Heart left ventricle (tissue), 16 donors: ENCODE measurements at regions not wholly inside any gene's neighbourhood (a gene's known extent, or its start where the extent isn't known, plus 50 kb on each side); places are given as distances from the start of the nearest gene placed in this dataset.

Experiments used
- ATAC-seq, 4 donors: fragments of 200-7000 bp; cut with Tn5 transposase; one replicate each; pipeline ENCODE4 v1.9.1; 2020 to 2022; ENCODE audit warnings: moderate library complexity in 4 of 4, mild to moderate bottlenecking in 3 of 4, moderate number of reproducible peaks in 1 of 4
- DNase-seq, 5 donors: peaks; one replicate each; pipeline ENCODE4 v3.0.0-alpha.2; 2020
- H3K27ac ChIP-seq, 12 donors: fragments of 200-600 bp; sonication (generic) in 4 of 12; one replicate each; pipeline versions ENCODE4 v1.5.0 to v1.8.0; 2016 to 2022; ENCODE audit warnings: mild to moderate bottlenecking in 2 of 12
- H3K27me3 ChIP-seq, 9 donors: fragments of 200-600 bp; sonication (generic) in 2 of 9; one replicate each; pipeline versions ENCODE4 v1.5.1 to v1.8.0; 2016 to 2022; ENCODE audit warnings: mild to moderate bottlenecking in 3 of 9
- H3K36me3 ChIP-seq, 9 donors: fragments of 200-600 bp; sonication (generic) in 2 of 9; one replicate each; pipeline versions ENCODE4 v1.5.0 to v1.8.0; 2018 to 2022; ENCODE audit warnings: mild to moderate bottlenecking in 2 of 9
- H3K4me1 ChIP-seq, 12 donors: fragments of 200-600 bp; sonication (generic) in 4 of 12; one replicate each; pipeline versions ENCODE4 v1.5.0 to v1.8.0; 2016 to 2022; ENCODE audit warnings: mild to moderate bottlenecking in 3 of 12
- H3K4me3 ChIP-seq, 12 donors: fragments of 200-600 bp; sonication (generic) in 4 of 12; one replicate each; pipeline versions ENCODE4 v1.5.0 to v1.8.0; 2017 to 2022; ENCODE audit warnings: mild to moderate bottlenecking in 9 of 12, moderate library complexity in 4 of 12
- H3K9me3 ChIP-seq, 12 donors: fragments of 200-600 bp; sonication (generic) in 4 of 12; one replicate each; pipeline versions ENCODE4 v1.5.0 to v1.8.0; 2016 to 2022; ENCODE audit warnings: mild to moderate bottlenecking in 1 of 12
- CTCF ChIP-seq, 12 donors: fragments of 200-600 bp; sonication (generic) in 4 of 12; IDR thresholded peaks; one replicate each; pipeline versions ENCODE4 v1.5.0 to v1.8.0; 2018 to 2022; ENCODE audit warnings: antibody characterized with exemption in 12 of 12, mild to moderate bottlenecking in 5 of 12
- POLR2A ChIP-seq, 2 donors: fragments of 450-650 bp; IDR thresholded peaks; one replicate each; pipeline ENCODE4 v1.6.1; 2017; ENCODE audit warnings: antibody characterized with exemption in 2 of 2, mild to moderate bottlenecking in 2 of 2, moderate library complexity in 2 of 2
- WGBS, 4 donors: extraction: QIAGEN DNeasy Blood & Tissue Kit in 2 of 4; methylation state at CpG; one replicate each; pipeline versions ENCODE4 v1.1.5 to v1.1.7; 2013 to 2018; 5-methylcytosine and 5-hydroxymethylcytosine counted together
- intact Hi-C, 10 donors: fragments of 100-400 bp; cut with DNase I; formaldehyde crosslinking; loops; one replicate each; pipeline versions ENCODE4 v1.11.1 to v1.14.2; 2022
- donor health status: ischemic (EF 13 %, LVEDD 7.1; RV severe dilation, severe dysfunction).
- donor health status: healthy with polysubstance abuse.
- donor health status: DM: no; HTN: yes; CAD: no.
- donor health status: DM: no; HTN: no; CAD: no.
- donor health status: ischemic (EF 25% LVEDD 6.9; RV normal size, moderate dysfunction).
- donor health status: ischemic (EF 25% LVEDD 5.7; RV mildly dilated, moderate dysfunction).
- donor health status: healthy.
- donor health status: DM: yes; HTN: yes; CAD: no.
- donor health status: ischemic (EF 35%, LVEDD 5.7; RV mildly dilated, moderate dysfunction).
- donor health status: nonischemic (EF 11% LVEDD 7.7; RV severe dilation, severe dysfunction).
- donor health status: DM: yes; HTN: yes; CAD: no.
- donor health status: PGD.
- donor health status: ischemic (EF 29% LVEDD 5.4; RV normal size, mild dysfunction).
- donor health status: nonischemic (EF 23%, LVEDD 6.1; RV moderate dilation, normal function).

DNA sequence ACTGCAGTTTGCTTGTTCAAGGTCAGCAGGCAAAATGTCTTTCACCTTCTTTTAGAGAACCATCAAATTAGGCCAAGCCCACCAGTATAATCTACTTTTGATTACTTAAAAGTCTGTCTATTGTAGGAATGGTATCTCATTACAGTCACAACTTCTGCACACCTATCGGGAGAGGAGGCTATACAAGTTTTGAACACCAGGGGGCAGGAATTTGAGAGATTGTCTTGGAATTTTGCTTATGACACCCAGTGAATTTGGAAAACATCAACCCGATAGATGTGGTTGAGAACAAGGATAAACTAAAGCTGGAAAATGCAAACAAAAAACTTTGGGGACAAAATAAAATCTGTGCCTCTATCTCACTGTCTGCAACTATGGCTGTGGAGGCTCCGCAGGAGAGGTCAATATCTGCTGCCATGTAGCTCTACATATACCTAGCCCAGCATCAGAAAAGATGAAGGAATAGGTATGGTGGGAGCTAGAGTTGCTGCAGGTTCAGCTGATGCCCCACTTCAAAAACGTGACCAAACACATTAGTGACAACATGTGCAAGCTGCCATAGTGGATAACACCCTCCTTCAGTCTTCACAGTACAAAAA lies 1299.2 kb upstream of the SPRY2 start:
- Histone ChIP-seq H3K27ac (no peak overlapping the region), H3K4me3 (no peak overlapping the region), H3K27me3 (no peaks in the 10 kb centered on the region), H3K9me3 (peaks cover 0 to 4% (median 0%) of the 10 kb centered on the region in 12 donors), H3K36me3 (no peaks in the 10 kb centered on the region), H3K4me1 (no peaks in the 10 kb centered on the region)
- 79 to 86% (median 82%) methylated on average over 4 of the region's 4 CpGs for WGBS, 4 donors
- no peak for TF ChIP-seq POLR2A (IDR thresholded peaks at IDR 0.05)
- no peak for TF ChIP-seq CTCF (IDR thresholded peaks at IDR 0.05)
- intact Hi-C loops, result no loop called here
- no peak for DNase-seq
- ATAC-seq, result no peak

- WGBS, 4 donors, result 72 to 82% (median 76%) methylated on average over 2 of the region's 2 CpGs
- no peak for ATAC-seq
- H3K27ac ChIP-seq, result no peak overlapping the region
- H3K4me3 ChIP-seq, result no peak overlapping the region
- H3K36me3 ChIP-seq, result no peaks in the 10 kb centered on the region
- DNase-seq, result no peak
- TF ChIP-seq CTCF (IDR thresholded peaks at IDR 0.05), result no peak
- no peak for TF ChIP-seq POLR2A (IDR thresholded peaks at IDR 0.05)
- no peaks in the 10 kb centered on the region for H3K4me1 ChIP-seq
- no peaks in the 10 kb centered on the region for H3K9me3 ChIP-seq
- intact Hi-C loops, result no loop called here
- no peaks in the 10 kb centered on the region for H3K27me3 ChIP-seq
These were observed 1296.5 kb upstream of the SPRY2 start for GRCh38 chr13:81637457-81637856.

GRCh38 chr13:81636120-81636519 lies 1295.2 kb upstream of the SPRY2 start:
- Histone ChIP-seq H3K36me3 (no peaks in the 10 kb centered on the region), H3K27me3 (no peaks in the 10 kb centered on the region), H3K4me1 (no peaks in the 10 kb centered on the region), H3K9me3 (no peaks in the 10 kb centered on the region), H3K27ac (no peak overlapping the region), H3K4me3 (no peak overlapping the region)
- no peak for TF ChIP-seq CTCF (IDR thresholded peaks at IDR 0.05)
- TF ChIP-seq POLR2A (IDR thresholded peaks at IDR 0.05), result no peak
- ATAC-seq, result no peak
- intact Hi-C loops, result no loop called here
- no peak for DNase-seq

DNA sequence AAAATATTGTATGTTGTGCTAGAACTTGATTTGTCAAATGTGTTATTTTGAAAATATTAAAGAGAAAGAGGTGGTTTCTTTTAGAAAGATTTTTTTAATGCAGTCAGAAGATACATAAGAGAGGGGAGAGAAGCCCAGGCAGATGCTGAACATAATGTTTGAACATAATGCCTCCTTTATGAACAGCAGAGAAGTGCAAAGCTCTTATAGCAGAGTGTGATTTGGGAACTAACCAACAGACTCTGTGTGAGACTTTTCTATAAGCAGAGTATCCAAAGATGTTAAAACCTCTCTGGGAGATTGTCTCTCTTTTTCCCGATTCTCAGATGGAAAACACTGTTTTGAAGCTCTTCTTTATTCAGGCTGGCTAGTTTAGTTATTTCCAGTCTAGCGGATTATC lies 1274.1 kb upstream of the SPRY2 start:
- WGBS, 4 donors, result 89 to 91% (median 91%) methylated on average over 2 of the region's 2 CpGs
- TF ChIP-seq CTCF (IDR thresholded peaks at IDR 0.05) (no peak), POLR2A (IDR thresholded peaks at IDR 0.05) (no peak)
- H3K4me1 ChIP-seq, result no peaks in the 10 kb centered on the region

More for the DNA sequence above, 1274.1 kb upstream of the SPRY2 start:
- DNase-seq, result no peak
- Histone ChIP-seq H3K4me3 (no peak overlapping the region), H3K36me3 (no peaks in the 10 kb centered on the region), H3K27ac (no peak overlapping the region), H3K9me3 (no peaks in the 10 kb centered on the region), H3K27me3 (no peaks in the 10 kb centered on the region)
- intact Hi-C loops, result no loop called here
- ATAC-seq, result no peak
